Breast epithelium (tissue), 4 donors: ENCODE measurements at regions not wholly inside any gene's neighbourhood (a gene's known extent, or its start where the extent isn't known, plus 50 kb on each side); places are given as distances from the start of the nearest gene placed in this dataset.

Experiments used
- DNase-seq, 2 donors: peaks; one replicate each; pipeline ENCODE4 v3.0.0-alpha.2; 2019; ENCODE audit warnings: low spot score in 2 of 2
- H3K27ac ChIP-seq, 2 donors: fragments of 200-600 bp; sonication (generic) in 1 of 2; one replicate each; pipeline ENCODE4 v1.5.1; 2016 to 2019; ENCODE audit warnings: mild to moderate bottlenecking in 1 of 2
- H3K27me3 ChIP-seq, 2 donors: fragments of 200-600 bp; sonication (generic) in 1 of 2; one replicate each; pipeline versions ENCODE4 v1.5.1 to v1.6.0; 2017 to 2019; ENCODE audit warnings: control low read depth in 1 of 2, mild to moderate bottlenecking in 1 of 2
- H3K36me3 ChIP-seq: fragments of 200-600 bp; one replicate; pipeline ENCODE4 v1.5.1; 2019
- H3K4me1 ChIP-seq, 2 donors: fragments of 200-600 bp; sonication (generic); one replicate each; pipeline ENCODE4 v1.5.1; 2016 to 2019; ENCODE audit warnings: control low read depth in 1 of 2
- H3K4me3 ChIP-seq, 3 donors: fragments of 200-600 bp; sonication (generic); 1 replicate in 2 of 3; 2 replicates in 1 of 3; pipeline ENCODE4 v1.5.1; 2016 to 2019; ENCODE audit warnings: mild to moderate bottlenecking in 3 of 3, moderate library complexity in 2 of 3
- H3K9me3 ChIP-seq, 2 donors: fragments of 200-600 bp; sonication (generic) in 1 of 2; one replicate each; pipeline ENCODE4 v1.5.1; 2016 to 2019; ENCODE audit warnings: control low read depth in 1 of 2
- POLR2A ChIP-seq: fragments of 450-650 bp; IDR thresholded peaks from one replicate; pipeline ENCODE4 v1.6.1; 2016; ENCODE audit warnings: antibody characterized with exemption, mild to moderate bottlenecking, moderate library complexity
- POLR2AphosphoS5 ChIP-seq, 3 donors: sonication (generic); formaldehyde crosslinking; IDR thresholded peaks; one replicate each; pipeline ENCODE4 v1.6.1; 2017; ENCODE audit warnings: antibody characterized with exemption in 3 of 3
- intact Hi-C: fragments of 100-400 bp; cut with DNase I; formaldehyde crosslinking; loops from one replicate; pipeline ENCODE4 v1.15.1; 2023; ENCODE audit warnings: low total_unique reads
- TF ChIP-seq, protein P1 (sequence below), 3 donors: fragments of 450-650 bp; IDR thresholded peaks; one replicate each; pipeline ENCODE4 v1.5.1; 2016 to 2017; ENCODE audit warnings: antibody characterized with exemption in 3 of 3, mild to moderate bottlenecking in 3 of 3, moderate library complexity in 3 of 3

DNA sequence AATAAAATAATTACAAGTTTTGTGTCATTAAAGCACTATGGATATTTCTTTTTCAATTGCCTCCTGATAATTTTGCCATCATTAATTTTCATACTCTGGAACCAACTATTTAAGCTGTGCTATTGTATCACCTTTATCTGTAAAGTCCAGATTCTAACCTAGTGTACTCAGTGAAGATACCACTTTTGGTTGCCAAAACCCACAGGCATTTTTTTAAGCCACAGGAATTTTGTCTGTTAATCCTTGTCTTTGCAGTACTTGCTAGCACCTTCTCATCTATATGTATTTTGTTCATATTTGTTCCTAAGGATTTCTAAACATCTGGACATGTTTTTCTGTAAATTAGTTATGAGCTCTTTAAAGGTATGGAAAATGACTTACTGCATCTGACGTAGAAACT lies 481.4 kb upstream of the DAB2 start:
- intact Hi-C loops, result no loop called here
- no peak overlapping the region for H3K27ac ChIP-seq
- DNase-seq, result no peak
- no peaks in the 10 kb centered on the region for H3K36me3 ChIP-seq
- H3K27me3 ChIP-seq, result no peaks in the 10 kb centered on the region
- no peaks in the 10 kb centered on the region for H3K4me1 ChIP-seq
- no peak overlapping the region for H3K4me3 ChIP-seq
- TF ChIP-seq POLR2A, result no peak
- no peak for TF ChIP-seq POLR2AphosphoS5 (IDR thresholded peaks at IDR 0.05)
- TF ChIP-seq, protein P1, sequence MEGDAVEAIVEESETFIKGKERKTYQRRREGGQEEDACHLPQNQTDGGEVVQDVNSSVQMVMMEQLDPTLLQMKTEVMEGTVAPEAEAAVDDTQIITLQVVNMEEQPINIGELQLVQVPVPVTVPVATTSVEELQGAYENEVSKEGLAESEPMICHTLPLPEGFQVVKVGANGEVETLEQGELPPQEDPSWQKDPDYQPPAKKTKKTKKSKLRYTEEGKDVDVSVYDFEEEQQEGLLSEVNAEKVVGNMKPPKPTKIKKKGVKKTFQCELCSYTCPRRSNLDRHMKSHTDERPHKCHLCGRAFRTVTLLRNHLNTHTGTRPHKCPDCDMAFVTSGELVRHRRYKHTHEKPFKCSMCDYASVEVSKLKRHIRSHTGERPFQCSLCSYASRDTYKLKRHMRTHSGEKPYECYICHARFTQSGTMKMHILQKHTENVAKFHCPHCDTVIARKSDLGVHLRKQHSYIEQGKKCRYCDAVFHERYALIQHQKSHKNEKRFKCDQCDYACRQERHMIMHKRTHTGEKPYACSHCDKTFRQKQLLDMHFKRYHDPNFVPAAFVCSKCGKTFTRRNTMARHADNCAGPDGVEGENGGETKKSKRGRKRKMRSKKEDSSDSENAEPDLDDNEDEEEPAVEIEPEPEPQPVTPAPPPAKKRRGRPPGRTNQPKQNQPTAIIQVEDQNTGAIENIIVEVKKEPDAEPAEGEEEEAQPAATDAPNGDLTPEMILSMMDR (IDR thresholded peaks at IDR 0.05), result no peak
- peaks cover 0 to 7% of the 10 kb centered on the region in 2 donors for H3K9me3 ChIP-seq

DNA sequence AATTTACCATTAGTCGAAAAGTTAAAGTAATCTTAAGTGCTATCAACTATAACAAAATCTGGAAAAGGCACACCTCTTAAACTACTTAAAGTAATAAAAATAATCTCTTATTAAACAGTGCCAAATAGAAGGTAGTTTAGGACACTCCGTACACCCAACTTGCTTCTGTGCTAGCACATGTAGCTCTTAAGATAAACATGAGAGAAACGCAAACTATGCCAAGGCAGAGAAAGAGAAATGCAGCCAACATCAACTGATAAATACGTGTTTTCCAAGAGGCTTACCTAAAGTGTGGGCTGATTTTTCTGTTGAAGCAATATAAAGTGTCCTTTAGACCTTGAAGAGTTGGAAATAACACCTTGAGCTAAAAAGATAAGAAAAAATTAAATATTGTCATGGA lies 480.6 kb upstream of the DAB2 start:
- no peaks in the 10 kb centered on the region for H3K4me1 ChIP-seq
- no peak overlapping the region for H3K4me3 ChIP-seq
- H3K36me3 ChIP-seq, result no peaks in the 10 kb centered on the region
- TF ChIP-seq, protein P1 (IDR thresholded peaks at IDR 0.05), result no peak
- no peak for TF ChIP-seq POLR2A
- no peak for TF ChIP-seq POLR2AphosphoS5 (IDR thresholded peaks at IDR 0.05)
- no peak overlapping the region for H3K27ac ChIP-seq
- no peak for DNase-seq
- H3K27me3 ChIP-seq, result no peaks in the 10 kb centered on the region
- H3K9me3 ChIP-seq, result peaks cover 0 to 7% of the 10 kb centered on the region in 2 donors
- intact Hi-C loops, result no loop called here

DNA sequence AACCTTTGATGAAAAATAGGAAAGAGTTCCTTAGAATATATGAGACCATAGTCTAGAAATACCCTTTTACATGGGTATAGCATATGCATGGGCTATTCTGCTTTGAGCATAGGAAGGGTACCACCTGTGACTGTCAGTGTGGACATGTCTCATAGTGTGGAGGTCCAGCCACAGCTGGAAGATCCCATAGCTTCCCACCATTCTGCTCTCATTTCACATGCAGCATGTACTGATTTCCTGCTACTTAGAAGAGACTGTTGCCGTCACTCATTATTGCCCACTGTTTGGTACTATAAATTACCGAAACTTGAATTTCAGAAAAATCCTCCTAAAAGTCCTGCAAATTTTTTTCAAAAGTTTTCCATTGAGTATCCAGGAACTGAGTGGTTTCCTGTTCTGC lies 477.8 kb upstream of the DAB2 start:
- TF ChIP-seq POLR2AphosphoS5 (IDR thresholded peaks at IDR 0.05), result no peak
- no peak for DNase-seq
- Histone ChIP-seq H3K27me3 (no peaks in the 10 kb centered on the region), H3K4me1 (no peaks in the 10 kb centered on the region), H3K4me3 (no peak overlapping the region), H3K36me3 (no peaks in the 10 kb centered on the region), H3K27ac (no peak overlapping the region), H3K9me3 (peaks cover 0 to 4% of the 10 kb centered on the region in 2 donors)
- intact Hi-C loops, result no loop called here

DNA sequence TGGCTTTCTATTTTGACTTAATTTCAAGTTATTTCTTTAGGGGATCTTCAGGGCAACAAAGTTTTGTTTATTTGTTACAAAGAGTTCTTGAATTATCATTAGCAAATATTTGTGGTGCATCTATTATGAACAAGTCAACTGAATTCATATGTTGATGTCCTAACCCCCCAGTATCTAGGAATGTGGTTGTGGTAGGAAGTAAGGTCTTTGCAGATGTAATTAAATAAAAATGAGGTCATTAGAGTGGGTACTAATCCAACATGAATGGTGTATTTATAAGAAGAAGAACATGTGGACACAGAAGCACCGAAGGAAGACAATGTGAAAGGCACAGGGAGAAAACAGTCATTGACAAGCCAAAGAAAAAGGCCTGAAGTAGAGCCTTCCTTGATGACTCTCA lies 474.0 kb upstream of the DAB2 start:
- Histone ChIP-seq H3K4me3 (no peak overlapping the region), H3K4me1 (no peaks in the 10 kb centered on the region), H3K36me3 (no peaks in the 10 kb centered on the region), H3K27me3 (no peaks in the 10 kb centered on the region), H3K27ac (no peak overlapping the region), H3K9me3 (no peaks in the 10 kb centered on the region)
- TF ChIP-seq, protein P1 (IDR thresholded peaks at IDR 0.05), result no peak
- TF ChIP-seq POLR2A (no peak), POLR2AphosphoS5 (IDR thresholded peaks at IDR 0.05) (no peak)
- intact Hi-C loops, result no loop called here
- no peak for DNase-seq

DNA sequence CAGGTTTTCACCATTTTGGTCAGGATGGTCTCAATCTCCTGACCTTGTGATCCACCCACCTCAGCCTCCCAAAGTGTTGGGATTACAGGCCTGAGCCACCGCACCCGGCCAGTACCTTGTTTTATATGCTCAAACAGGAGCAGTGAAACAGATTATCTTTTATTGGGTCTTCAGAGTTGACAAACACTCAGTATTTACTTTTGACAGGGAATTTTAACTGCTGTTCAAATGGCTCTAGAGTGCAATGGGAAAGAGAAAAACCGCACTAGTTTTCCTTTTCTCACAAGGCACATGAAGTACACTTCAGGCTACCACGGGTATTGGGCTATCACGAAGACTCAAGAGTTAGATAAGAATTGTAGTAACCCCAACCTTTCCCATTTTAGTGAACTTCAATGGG lies 471.9 kb upstream of the DAB2 start:
- H3K4me1 ChIP-seq, result no peaks in the 10 kb centered on the region
- H3K9me3 ChIP-seq, result no peaks in the 10 kb centered on the region
- TF ChIP-seq POLR2AphosphoS5 (IDR thresholded peaks at IDR 0.05) (no peak), POLR2A (no peak)
- TF ChIP-seq, protein P1 (IDR thresholded peaks at IDR 0.05), result no peak
- H3K4me3 ChIP-seq, result no peak overlapping the region
- H3K27me3 ChIP-seq, result no peaks in the 10 kb centered on the region
- H3K27ac ChIP-seq, result no peak overlapping the region
- DNase-seq, result no peak
- intact Hi-C loops, result no loop called here
- H3K36me3 ChIP-seq, result no peaks in the 10 kb centered on the region

DNA sequence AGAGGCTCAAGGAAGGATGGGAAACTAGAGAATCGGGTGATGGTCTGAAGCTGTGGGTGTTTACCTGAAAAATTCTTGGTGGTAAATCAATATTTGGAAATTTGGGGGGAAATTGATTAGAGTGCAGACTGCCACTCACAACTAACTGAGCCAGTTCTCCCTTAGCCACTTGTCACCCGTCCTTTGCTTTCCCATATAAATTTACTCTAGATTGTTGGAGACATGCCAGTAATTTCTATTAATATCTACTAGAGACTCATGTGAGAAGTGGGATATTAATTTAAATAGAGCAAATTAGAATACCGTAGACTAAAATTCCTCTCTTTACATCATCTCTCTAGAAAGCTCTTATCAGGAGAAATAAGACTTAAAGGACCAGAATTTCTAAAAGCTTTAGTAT lies 471.3 kb upstream of the DAB2 start:
- no peak overlapping the region for H3K4me3 ChIP-seq
- H3K4me1 ChIP-seq, result no peaks in the 10 kb centered on the region
- H3K36me3 ChIP-seq, result no peaks in the 10 kb centered on the region
- no peaks in the 10 kb centered on the region for H3K27me3 ChIP-seq
- DNase-seq, result no peak
- TF ChIP-seq, protein P1 (IDR thresholded peaks at IDR 0.05), result no peak
- TF ChIP-seq POLR2A (no peak), POLR2AphosphoS5 (IDR thresholded peaks at IDR 0.05) (no peak)
- H3K27ac ChIP-seq, result no peak overlapping the region
- intact Hi-C loops, result no loop called here
- H3K9me3 ChIP-seq, result no peaks in the 10 kb centered on the region
